GM19452 (cell line): ENCODE measurements at regions not wholly inside any gene's neighbourhood (a gene's known extent, or its start where the extent isn't known, plus 50 kb on each side); places are given as distances from the start of the nearest gene placed in this dataset.

Experiments
- ATAC-seq: cut with Tn5 transposase; IDR thresholded peaks from one replicate; pipeline ENCODE4 v1.9.1; 2021; ENCODE audit not compliant: unreplicated experiment

GRCh38 chr22:48693377-48694135, 1134.1 kb downstream of the BRD1 start:
- ATAC-seq = no peak

- no peak for ATAC-seq
Observed at GRCh38 chr22:48692734-48693376, 1134.8 kb downstream of the BRD1 start.

- no peak for ATAC-seq
Observed at GRCh38 chr22:48691431-48691851, 1136.2 kb downstream of the BRD1 start.

GRCh38 chr22:48690583-48691317, 1136.9 kb downstream of the BRD1 start:
- ATAC-seq = no peak

GRCh38 chr22:48689206-48689605, 1138.5 kb downstream of the BRD1 start:
- ATAC-seq = no peak

- ATAC-seq = no peak
Observed at GRCh38 chr22:48688366-48688765, 1139.3 kb downstream of the BRD1 start.

- ATAC-seq = no peak
Observed at GRCh38 chr22:48687606-48688005, 1140.1 kb downstream of the BRD1 start.

- no peak for ATAC-seq
Observed at GRCh38 chr22:48686694-48687302, 1140.9 kb downstream of the BRD1 start.

- no peak for ATAC-seq
Observed at GRCh38 chr22:48685767-48686166, 1141.9 kb downstream of the BRD1 start.

GRCh38 chr22:48683640-48684039, 1144.0 kb downstream of the BRD1 start:
- ATAC-seq = no peak

GRCh38 chr22:48682504-48682903, 1145.2 kb downstream of the BRD1 start:
- ATAC-seq = no peak

- no peak for ATAC-seq
Observed at GRCh38 chr22:48680601-48681000, 1147.1 kb downstream of the BRD1 start.

- ATAC-seq = no peak
Observed at GRCh38 chr22:48679656-48680555, 1147.8 kb downstream of the BRD1 start.

- no peak for ATAC-seq
Observed at GRCh38 chr22:48678171-48679135, 1149.2 kb downstream of the BRD1 start.

GRCh38 chr22:48677621-48678020, 1150.1 kb downstream of the BRD1 start:
- ATAC-seq = no peak

- ATAC-seq = no peak
Observed at GRCh38 chr22:48677168-48677520, 1150.5 kb downstream of the BRD1 start.

- no peak for ATAC-seq
Observed at GRCh38 chr22:48676266-48677167, 1151.2 kb downstream of the BRD1 start.

- ATAC-seq = no peak
Observed at GRCh38 chr22:48675830-48676145, 1151.9 kb downstream of the BRD1 start.
